GM19035 (cell line): ENCODE measurements at regions not wholly inside any gene's neighbourhood (a gene's known extent, or its start where the extent isn't known, plus 50 kb on each side); places are given as distances from the start of the nearest gene placed in this dataset.

Experiments
- ATAC-seq: cut with Tn5 transposase; IDR thresholded peaks from one replicate; pipeline ENCODE4 v1.9.1; 2021; ENCODE audit not compliant: unreplicated experiment

GRCh38 chr5:158644301-158644700, 455.4 kb downstream of the EBF1 start:
- ATAC-seq, result no peak

- no peak for ATAC-seq
Measured at GRCh38 chr5:158643840-158644239, 455.9 kb downstream of the EBF1 start.

- no peak for ATAC-seq
Measured at GRCh38 chr5:158642879-158643278, 456.8 kb downstream of the EBF1 start.

DNA sequence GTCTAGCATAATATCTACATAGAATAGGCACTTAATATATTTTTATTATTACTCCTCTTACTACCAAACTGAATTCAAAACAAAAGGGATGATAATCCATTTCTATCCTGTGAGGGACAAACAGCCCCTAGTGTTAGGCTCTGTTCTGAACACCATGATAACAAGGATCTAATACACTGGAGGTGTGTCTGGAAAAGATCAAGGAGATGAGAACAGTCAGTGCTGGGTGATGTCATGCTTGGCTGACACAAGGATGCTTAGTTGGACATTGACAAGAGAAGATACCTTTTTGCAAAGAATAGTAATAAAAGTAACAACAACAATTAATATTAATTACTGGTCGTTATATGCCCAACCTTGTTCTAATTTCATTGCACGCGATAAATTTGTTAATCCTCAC, 458.7 kb downstream of the EBF1 start:
- ATAC-seq, result no peak

DNA sequence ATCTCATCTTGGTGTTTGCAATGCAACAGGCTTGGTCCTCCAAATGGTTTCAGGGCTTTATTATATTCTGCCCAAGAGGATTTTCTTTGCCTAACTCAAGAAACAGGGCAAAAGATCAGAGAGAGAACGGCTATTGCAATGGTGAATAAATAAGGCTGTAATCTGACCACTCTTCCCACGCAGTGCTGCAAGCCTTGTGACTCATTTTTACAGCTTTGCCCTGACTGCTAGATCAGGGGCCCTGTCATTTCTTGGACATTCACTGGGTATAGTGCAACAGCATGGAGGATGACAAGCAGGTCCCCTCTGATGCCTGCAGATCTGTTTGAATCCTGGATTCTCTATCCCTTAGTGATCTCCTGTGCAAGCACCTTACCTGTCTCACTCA, 459.1 kb downstream of the EBF1 start:
- ATAC-seq, result no peak

GRCh38 chr5:158639881-158640592, 459.7 kb downstream of the EBF1 start:
- no peak for ATAC-seq

DNA sequence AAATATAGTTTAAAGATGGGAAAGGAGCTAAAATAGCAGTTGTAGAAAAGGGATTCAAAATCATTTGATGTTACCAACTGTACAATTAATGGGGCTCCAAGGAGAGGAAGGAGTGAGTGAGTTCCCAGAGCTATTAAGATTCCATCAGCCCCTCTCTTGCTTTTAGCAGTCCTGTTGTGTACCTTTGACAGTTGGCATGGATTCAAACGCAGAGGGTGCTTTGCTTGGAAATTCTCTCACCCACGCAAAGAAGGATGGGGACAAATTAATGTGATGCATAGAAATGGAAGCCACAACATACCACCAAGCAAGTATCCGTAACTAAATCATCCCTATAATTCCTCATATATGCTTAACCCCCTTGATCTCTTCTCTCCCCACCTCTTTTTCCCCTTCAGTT, 461.3 kb downstream of the EBF1 start:
- ATAC-seq, result no peak

DNA sequence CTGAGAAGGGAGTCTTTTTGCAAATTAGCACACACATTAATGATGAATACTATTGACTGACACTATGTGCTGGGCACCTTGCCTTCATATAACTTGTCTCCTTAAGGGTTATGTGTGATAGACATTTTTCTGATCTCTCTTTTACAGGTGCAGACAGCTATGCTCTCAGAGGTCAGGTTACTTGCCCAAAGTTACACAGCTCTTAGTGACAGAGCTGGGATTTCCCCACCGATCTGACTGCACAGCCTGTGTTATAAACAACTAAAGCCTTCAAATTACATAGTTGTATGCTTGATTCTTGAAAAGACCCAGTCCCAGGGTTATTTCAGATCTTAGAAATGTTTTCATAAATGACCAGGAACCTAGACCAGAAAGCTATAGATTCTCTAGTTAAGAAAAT, 462.7 kb downstream of the EBF1 start:
- no peak for ATAC-seq

DNA sequence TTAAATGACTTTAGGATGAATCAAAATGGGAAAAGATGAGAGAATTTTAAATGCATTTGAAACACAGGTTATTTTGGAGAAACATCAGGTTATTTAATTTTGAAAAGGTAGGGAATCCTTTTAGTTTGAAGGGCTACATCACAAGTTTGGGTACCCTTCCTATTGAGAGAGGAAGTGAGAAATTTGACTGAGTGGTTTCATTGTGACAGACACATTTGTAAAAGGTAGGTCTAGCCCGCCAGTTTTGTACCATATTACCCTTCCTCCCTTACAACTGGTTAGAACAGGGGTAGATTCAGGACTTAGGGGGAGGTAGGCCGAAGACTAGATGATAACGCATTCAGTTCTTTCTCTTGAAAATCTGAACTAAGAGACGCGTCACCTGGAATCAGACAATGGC, 464.2 kb downstream of the EBF1 start:
- no peak for ATAC-seq

DNA sequence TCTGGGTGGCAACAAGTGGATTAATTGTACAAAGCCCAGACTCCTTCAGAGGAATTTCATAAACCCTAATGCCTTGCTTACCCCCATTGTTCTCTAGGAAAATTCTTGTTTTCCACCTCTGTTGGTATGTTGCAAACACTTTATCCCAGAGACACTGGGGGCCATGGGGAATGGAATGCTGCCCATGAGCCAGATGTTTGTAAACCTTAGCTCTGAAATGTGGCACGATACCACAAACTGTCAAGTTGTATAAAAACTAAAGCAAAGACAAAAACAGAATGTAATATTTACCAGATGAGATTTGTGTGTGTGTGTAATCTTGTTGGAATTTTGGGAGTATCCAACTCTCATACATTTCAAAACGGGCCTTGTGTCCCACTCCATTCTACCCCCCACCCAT, 465.0 kb downstream of the EBF1 start:
- ATAC-seq, result no peak

- ATAC-seq, result no peak
Measured at GRCh38 chr5:158629591-158630312, 470.0 kb downstream of the EBF1 start.

- no peak for ATAC-seq
Measured at GRCh38 chr5:158626718-158627117, 473.0 kb downstream of the EBF1 start.

DNA sequence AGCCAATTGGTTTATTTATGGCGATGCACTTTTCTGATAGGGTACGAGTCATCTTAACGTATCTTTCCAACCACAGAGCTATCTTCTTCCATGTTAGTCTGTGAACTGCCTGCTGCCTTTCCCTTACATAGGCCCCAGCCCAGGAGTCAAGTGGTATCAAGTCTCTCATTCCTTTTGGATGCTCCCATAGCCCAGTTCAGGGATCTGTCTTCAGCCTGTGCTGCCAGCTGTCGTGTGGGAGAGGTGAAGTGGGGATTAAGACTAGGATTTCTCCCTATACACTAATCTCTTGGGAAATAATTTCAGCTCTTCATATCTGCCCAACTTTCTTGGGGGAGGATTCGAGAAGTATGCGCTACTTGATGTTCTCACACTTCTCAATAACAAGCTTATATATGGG, 475.7 kb downstream of the EBF1 start:
- ATAC-seq, result no peak

GRCh38 chr5:158621391-158621790, 478.3 kb downstream of the EBF1 start:
- no peak for ATAC-seq

DNA sequence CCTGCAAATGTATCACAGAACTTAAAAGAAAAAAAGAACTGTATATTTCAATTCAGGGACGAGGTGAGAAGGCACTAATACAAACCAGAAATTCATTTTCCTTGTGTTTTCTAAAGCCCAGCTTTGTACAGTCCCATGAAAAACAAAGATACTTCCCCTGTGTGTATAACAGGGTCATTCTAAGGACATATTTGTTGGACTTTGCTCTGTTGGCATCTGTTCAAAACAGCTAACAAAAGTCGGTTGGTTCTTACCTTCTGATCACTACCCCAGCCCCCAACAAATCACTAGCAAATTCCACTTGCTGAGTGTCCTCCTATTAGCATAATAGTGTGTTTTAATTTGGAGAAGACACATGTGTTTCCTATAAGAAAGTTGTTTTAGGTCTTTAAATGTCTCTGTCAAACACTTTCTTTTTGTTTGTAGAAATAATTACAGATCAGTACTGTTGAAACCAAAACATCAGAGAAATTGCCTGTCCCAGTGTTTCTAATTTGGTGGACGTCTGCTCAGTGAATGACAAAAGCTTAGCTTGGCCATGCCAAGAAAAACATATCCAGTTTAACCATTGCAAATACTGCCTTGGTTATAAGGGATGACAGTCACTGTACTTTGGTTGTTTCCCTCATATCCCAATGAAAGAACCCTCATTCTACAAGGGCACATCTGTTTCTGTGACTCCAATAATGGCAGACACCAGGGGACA, 480.5 kb downstream of the EBF1 start:
- ATAC-seq, result no peak

DNA sequence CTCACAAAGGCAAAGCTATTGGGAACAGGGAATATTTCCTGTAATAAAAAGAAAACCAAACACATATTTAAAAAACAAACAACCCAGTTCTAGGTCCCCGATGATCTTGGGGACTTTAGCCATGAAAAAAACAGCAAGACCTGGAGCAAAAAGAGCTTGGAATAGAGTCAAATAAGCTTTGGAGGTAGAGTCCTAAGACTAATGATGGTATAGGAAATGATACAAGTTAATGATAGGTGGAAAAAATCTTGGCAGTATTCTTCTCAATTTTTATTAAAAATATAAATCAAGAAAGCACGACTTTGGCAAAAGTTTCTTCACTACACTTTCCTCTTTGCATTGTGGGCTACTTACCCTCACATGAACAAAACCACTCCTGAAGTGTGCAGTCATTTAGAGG, 481.5 kb downstream of the EBF1 start:
- ATAC-seq, result no peak

- no peak for ATAC-seq
Measured at GRCh38 chr5:158616707-158617106, 483.0 kb downstream of the EBF1 start.

GRCh38 chr5:158614951-158615350, 484.8 kb downstream of the EBF1 start:
- no peak for ATAC-seq

GRCh38 chr5:158611581-158611980, 488.1 kb downstream of the EBF1 start:
- ATAC-seq, result no peak

GRCh38 chr5:158610051-158610415, 489.7 kb downstream of the EBF1 start:
- ATAC-seq, result no peak

- no peak for ATAC-seq
Measured at GRCh38 chr5:158609333-158610050, 490.2 kb downstream of the EBF1 start.

DNA sequence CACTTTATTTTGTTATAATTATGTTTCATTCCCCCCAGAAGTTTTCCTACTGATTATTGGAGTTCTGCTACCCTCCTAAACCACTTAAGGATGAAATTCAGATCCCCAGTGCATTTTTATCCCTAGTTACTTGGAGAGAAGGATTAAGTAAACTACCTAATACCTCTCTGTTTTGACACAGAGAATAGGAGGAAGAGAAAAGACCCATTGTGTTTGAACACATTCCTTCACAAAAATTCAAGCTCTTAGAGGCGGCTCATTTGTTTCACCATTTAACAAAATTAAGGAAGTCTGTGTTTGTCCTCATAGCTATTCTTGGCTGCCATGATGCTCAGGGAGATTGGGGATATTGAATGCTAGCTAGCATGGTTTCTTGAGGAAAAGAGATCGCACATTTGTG, 492.6 kb downstream of the EBF1 start:
- no peak for ATAC-seq
